HepG2 (cell line): ENCODE measurements at regions not wholly inside any gene's neighbourhood (a gene's known extent, or its start where the extent isn't known, plus 50 kb on each side); places are given as distances from the start of the nearest gene placed in this dataset.

Experiments
- EZH2 ChIP-seq: conservative IDR thresholded peaks from 2 replicates; pipeline ENCODE4 v1.6.1; 2012; ENCODE audit warnings: mild to moderate bottlenecking, low read depth, low read length, moderate library complexity
- GZF1 ChIP-seq: sonication (generic); formaldehyde crosslinking; IDR thresholded peaks from 2 replicates; pipeline ENCODE4 v1.5.1; 2020; ENCODE audit warnings: mild to moderate bottlenecking, missing genetic modification reagents
- HMG20B ChIP-seq: conservative IDR thresholded peaks from 2 replicates; pipeline ENCODE4 v1.6.1; 2016; ENCODE audit warnings: missing genetic modification reagents, missing compliant biosample characterization
- HNF4A ChIP-seq: sonication (generic); formaldehyde crosslinking; IDR thresholded peaks from 2 replicates; pipeline ENCODE4 v1.4.0; 2020; ENCODE audit warnings: missing genetic modification reagents
- MED13 ChIP-seq: sonication (generic); formaldehyde crosslinking; IDR thresholded peaks from 2 replicates; pipeline ENCODE4 v1.5.0; 2020; ENCODE audit warnings: missing genetic modification reagents
- NR2F2 ChIP-seq: IDR thresholded peaks from 2 replicates; pipeline ENCODE4 v1.6.1; 2012; ENCODE audit warnings: low read depth, inconsistent platforms, borderline replicate concordance
- SMC3 ChIP-seq: IDR thresholded peaks from 2 replicates; pipeline ENCODE4 v1.6.1; 2011; ENCODE audit warnings: low read length, improper control_type of control experiment
- TBX2 ChIP-seq: sonication (generic); formaldehyde crosslinking; IDR thresholded peaks from 2 replicates; pipeline ENCODE4 v1.5.0; 2020; ENCODE audit warnings: missing genetic modification reagents, mild to moderate bottlenecking, borderline replicate concordance
- ZBTB46 ChIP-seq: sonication (generic); formaldehyde crosslinking; IDR thresholded peaks from 2 replicates; pipeline ENCODE4 v1.4.0; 2020; ENCODE audit warnings: mild to moderate bottlenecking, missing genetic modification reagents, borderline replicate concordance
- ZFP37 ChIP-seq: sonication (generic); formaldehyde crosslinking; IDR thresholded peaks from 2 replicates; pipeline ENCODE4 v1.4.0; 2020; ENCODE audit warnings: missing genetic modification reagents, borderline replicate concordance
- ZMYM2 ChIP-seq: sonication (generic); formaldehyde crosslinking; IDR thresholded peaks from 2 replicates; pipeline ENCODE4 v1.8.0; 2022; ENCODE audit warnings: mild to moderate bottlenecking, missing genetic modification reagents
- TF ChIP-seq, protein P1 (sequence below): sonication (generic); formaldehyde crosslinking; IDR thresholded peaks from 2 replicates; pipeline ENCODE4 v1.4.0; 2020; ENCODE audit warnings: mild to moderate bottlenecking, missing genetic modification reagents
- TF ChIP-seq, protein P2 (sequence below), 2 experiments: sonication (generic) in 1 of 2; formaldehyde crosslinking in 1 of 2; IDR thresholded peaks; 2 replicates each; pipeline versions ENCODE4 v1.4.0 to v1.6.1; 2018 to 2020; ENCODE audit warnings: missing genetic modification reagents in 2 of 2, borderline replicate concordance in 1 of 2, low read depth in 1 of 2, mild to moderate bottlenecking in 1 of 2, missing biosample characterization in 1 of 2
- TF ChIP-seq, protein P3 (sequence below): sonication (generic); formaldehyde crosslinking; IDR thresholded peaks from 2 replicates; pipeline ENCODE4 v1.4.0; 2020; ENCODE audit warnings: missing genetic modification reagents

GRCh38 chr2:242020196-242021004 is 150.9 kb downstream of the RTP5 start (continued):
- TF ChIP-seq, protein P1, sequence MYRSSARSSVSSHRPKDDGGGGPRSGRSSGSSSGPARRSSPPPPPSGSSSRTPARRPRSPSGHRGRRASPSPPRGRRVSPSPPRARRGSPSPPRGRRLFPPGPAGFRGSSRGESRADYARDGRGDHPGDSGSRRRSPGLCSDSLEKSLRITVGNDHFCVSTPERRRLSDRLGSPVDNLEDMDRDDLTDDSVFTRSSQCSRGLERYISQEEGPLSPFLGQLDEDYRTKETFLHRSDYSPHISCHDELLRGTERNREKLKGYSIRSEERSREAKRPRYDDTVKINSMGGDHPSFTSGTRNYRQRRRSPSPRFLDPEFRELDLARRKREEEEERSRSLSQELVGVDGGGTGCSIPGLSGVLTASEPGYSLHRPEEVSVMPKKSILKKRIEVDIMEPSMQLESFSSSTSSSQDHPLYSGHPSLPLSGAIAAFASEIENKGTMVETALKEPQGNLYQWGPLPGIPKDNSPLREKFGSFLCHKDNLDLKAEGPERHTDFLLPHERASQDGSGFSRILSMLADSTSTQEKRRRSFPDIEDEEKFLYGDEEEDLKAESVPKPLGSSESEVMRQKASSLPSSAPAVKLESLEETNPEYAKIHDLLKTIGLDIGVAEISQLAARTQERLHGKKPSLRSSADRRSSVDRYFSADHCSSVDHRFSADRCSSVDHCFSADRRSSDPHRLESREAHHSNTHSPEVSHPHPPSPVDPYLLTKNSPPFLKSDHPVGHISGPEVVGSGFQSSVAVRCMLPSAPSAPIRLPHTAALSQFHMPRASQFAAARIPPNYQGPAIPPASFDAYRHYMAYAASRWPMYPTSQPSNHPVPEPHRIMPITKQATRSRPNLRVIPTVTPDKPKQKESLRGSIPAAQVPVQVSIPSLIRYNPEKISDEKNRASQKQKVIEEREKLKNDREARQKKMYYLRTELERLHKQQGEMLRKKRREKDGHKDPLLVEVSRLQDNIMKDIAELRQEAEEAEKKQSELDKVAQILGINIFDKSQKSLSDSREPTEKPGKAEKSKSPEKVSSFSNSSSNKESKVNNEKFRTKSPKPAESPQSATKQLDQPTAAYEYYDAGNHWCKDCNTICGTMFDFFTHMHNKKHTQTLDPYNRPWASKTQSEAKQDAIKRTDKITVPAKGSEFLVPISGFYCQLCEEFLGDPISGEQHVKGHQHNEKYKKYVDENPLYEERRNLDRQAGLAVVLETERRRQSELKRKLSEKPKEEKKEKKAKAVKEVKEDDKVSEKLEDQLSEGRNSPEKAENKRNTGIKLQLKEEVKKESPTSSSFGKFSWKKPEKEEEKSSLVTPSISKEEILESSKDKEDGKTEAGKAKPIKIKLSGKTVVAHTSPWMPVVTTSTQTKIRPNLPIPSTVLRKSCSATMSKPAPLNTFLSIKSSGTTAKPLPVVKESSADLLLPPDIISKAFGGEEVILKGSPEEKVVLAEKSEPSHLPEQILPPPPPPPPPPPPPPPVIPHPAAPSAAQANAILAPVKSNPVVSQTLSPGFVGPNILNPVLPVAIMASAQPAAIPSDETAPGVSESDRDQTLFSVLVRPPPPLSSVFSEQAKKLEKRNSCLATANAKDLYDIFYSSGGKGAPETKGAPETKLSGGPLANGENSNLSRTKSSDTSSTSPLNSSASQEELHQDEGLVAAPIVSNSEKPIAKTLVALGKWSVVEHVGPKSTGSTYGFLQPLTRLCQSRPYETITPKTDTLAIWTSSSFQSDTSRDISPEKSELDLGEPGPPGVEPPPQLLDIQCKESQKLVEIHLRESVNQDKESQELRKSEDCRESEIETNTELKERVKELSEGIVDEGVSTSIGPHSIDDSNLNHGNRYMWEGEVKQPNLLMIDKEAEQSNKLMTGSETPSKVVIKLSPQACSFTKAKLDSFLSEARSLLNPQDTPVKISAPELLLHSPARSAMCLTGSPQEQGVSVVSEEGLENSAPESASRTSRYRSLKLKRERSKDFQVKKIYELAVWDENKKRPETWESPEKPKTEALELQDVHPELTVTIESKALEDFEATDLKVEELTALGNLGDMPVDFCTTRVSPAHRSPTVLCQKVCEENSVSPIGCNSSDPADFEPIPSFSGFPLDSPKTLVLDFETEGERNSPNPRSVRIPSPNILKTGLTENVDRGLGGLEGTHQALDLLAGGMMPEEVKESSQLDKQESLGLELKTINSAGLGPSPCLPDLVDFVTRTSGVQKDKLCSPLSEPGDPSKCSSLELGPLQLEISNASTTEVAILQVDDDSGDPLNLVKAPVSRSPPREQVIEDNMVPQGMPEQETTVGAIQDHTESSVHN = peak; percentile 29; the same call in 1 of the 2 replicates
- TF ChIP-seq TBX2 = no peak
- no peak for TF ChIP-seq ZBTB46 (CRISPR knock-in tag)
- no peak for TF ChIP-seq NR2F2
- TF ChIP-seq HNF4A (CRISPR knock-in tag) = no peak
- TF ChIP-seq SMC3 = peak; percentile 68
- TF ChIP-seq, protein P2, sequence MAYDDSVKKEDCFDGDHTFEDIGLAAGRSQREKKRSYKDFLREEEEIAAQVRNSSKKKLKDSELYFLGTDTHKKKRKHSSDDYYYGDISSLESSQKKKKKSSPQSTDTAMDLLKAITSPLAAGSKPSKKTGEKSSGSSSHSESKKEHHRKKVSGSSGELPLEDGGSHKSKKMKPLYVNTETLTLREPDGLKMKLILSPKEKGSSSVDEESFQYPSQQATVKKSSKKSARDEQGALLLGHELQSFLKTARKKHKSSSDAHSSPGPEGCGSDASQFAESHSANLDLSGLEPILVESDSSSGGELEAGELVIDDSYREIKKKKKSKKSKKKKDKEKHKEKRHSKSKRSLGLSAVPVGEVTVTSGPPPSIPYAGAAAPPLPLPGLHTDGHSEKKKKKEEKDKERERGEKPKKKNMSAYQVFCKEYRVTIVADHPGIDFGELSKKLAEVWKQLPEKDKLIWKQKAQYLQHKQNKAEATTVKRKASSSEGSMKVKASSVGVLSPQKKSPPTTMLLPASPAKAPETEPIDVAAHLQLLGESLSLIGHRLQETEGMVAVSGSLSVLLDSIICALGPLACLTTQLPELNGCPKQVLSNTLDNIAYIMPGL (CRISPR knock-in tag; IDR thresholded peaks at IDR 0.05; ENCODE audit: borderline replicate concordance in 1 of 2, low read depth in 1 of 2) = peak; percentile 25 to 63; a peak in 2 of 4 replicates
- no peak for TF ChIP-seq HMG20B (CRISPR knock-in tag)
- 0 out of 2 replicates have a peak, but pooled peaks have one; percentile 47 for TF ChIP-seq GZF1 (CRISPR knock-in tag)
- TF ChIP-seq ZMYM2 (CRISPR knock-in tag) = 0 out of 2 replicates have a peak, but pooled peaks have one; percentile 33
- no peak for TF ChIP-seq MED13 (CRISPR knock-in tag)
- TF ChIP-seq, protein P3, sequence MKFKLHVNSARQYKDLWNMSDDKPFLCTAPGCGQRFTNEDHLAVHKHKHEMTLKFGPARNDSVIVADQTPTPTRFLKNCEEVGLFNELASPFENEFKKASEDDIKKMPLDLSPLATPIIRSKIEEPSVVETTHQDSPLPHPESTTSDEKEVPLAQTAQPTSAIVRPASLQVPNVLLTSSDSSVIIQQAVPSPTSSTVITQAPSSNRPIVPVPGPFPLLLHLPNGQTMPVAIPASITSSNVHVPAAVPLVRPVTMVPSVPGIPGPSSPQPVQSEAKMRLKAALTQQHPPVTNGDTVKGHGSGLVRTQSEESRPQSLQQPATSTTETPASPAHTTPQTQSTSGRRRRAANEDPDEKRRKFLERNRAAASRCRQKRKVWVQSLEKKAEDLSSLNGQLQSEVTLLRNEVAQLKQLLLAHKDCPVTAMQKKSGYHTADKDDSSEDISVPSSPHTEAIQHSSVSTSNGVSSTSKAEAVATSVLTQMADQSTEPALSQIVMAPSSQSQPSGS = no peak
- TF ChIP-seq EZH2 = no peak
- TF ChIP-seq ZFP37 (CRISPR knock-in tag) = no peak
